ENCODE measurements at regions not wholly inside any gene's neighbourhood (a gene's known extent, or its start where the extent isn't known, plus 50 kb on each side); places are given as distances from the start of the nearest gene placed in this dataset.

DNA sequence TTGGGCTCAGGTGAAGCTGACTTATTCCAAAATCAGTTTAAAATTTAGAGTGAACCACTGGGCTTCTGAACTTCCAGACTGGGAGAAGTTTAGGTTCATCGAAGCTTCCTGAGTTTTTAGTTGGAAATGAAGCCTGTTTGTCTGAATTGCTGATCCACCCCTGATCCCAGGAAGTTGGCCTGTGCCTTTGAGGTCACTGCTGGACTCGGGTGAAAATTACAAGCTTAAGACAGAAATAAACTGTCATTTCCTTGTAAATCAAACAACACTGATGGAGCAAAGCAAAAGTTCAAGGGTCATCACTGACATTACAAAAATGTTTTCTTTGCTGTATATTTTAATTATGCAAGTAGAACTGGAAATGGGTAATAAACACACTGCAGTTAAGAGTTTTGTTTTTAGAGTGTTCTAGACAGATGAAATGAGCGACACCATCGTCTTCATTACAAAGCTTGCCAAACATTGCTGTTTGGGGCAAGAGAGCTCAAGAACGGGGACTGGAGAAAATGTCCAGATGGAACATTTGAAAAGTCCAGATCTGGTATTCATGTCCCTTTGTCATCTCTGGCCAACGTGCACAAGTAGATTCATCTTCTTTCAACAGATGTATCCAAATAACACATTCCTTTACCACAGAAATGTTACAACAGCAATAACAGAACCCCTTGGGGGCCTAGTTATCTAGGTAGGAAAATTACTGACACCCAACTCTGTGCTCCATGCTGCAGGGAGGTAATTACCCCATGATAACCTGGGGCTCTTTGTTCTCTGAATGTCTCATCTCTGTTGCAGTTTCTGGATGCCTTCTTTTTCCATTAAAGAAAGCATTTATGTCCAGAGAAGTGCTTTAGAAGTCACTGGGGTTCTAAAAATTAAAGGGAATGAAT lies 142.4 kb upstream of the ERCC6L2 start:
- no peak overlapping the region for H3K4me3 Mint-ChIP-seq
- ChIA-PET CTCF (no interaction called here), POLR2A (no interaction called here)

DNA sequence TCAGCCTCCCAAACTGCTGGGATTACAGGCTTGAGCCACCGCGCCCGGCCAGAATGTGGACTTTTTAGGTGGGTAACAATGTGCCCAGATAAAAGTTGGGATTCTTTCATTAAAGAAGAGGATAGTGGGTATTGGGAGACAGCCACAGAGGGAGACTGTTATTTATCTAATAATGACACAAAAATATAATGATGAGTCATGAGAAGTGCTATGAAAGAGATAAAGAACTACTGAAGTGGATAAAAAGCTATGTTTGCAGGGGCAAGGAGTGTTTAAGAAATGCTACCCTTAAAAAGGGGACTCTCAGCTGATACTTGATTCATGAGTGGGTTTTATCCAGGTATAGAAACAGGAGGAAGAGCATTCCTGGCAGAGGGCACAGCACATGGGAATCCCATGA lies 143.6 kb upstream of the ERCC6L2 start:
- peaks cover under 1% of the 10 kb centered on the region for H3K4me1 Mint-ChIP-seq
- H3K27ac Mint-ChIP-seq = no peak overlapping the region
- no peak for DNase-seq
- ChIA-PET CTCF (interaction anchor here (0.7 kb wide), 1 partner anchor 527 kb away, joined by 3 read pairs; no protein-coding TSS in a partner anchor), POLR2A (no interaction called here)
- peaks cover 9% of the 10 kb centered on the region for H3K9me3 Mint-ChIP-seq
- H3K4me3 Mint-ChIP-seq = no peak overlapping the region
- peaks cover 39% of the 10 kb centered on the region for H3K27me3 Mint-ChIP-seq
- H3K36me3 Mint-ChIP-seq (ENCODE audit: low read depth) = peaks cover 7% of the 10 kb centered on the region

More for the DNA sequence above, 142.4 kb upstream of the ERCC6L2 start:
- no peak overlapping the region for H3K27ac Mint-ChIP-seq
- peaks cover 7% of the 10 kb centered on the region for H3K36me3 Mint-ChIP-seq (ENCODE audit: low read depth)
- no peak for DNase-seq
- no peaks in the 10 kb centered on the region for H3K4me1 Mint-ChIP-seq
- H3K9me3 Mint-ChIP-seq = peaks cover 4% of the 10 kb centered on the region
- peaks cover 35% of the 10 kb centered on the region for H3K27me3 Mint-ChIP-seq

DNA sequence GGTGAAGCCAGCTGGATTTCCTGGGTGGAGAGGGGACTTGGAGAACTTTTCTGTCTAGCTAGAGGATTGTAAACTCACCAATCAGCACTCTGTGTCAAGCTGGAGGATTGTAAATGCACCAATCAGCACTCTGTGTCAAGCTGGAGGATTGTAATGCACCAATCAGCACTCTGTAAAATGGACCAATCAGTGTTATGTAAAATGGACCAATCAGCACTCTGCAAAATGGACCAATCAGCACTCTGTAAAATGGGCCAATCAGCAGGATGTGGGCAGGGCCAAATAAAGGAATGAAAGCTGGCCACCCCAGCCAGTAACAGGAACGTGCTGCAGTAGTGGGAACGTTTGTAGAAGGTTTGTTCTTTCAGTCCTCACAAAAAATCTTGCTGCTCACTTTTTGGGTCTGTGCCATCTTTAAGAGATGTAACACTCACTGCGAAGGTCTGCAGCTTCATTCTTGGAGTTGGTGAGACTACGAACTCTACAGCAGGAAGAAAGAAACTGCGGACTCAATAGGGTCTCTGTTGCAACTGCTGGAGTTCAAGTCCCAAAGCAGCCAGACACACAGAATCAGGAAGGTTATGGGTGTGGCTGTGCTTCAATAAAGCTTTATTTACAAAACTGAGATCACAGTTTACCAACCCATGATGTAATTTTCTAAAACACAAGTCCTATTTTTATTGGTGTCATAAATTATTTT lies 145.7 kb upstream of the ERCC6L2 start:
- Mint-ChIP-seq H3K27me3 (peaks cover 29% of the 10 kb centered on the region), H3K27ac (no peak overlapping the region), H3K4me1 (peaks cover 14% of the 10 kb centered on the region), H3K36me3 (ENCODE audit: low read depth) (peaks cover 15% of the 10 kb centered on the region), H3K4me3 (no peak overlapping the region), H3K9me3 (peaks cover 19% of the 10 kb centered on the region)
- no peak for DNase-seq
- ChIA-PET POLR2A (no interaction called here), CTCF (interaction anchor here (0.9 to 1.7 kb wide), 2 partner anchors 19 to 56 kb away, joined by 3 read pairs; no protein-coding TSS in a partner anchor)

DNA sequence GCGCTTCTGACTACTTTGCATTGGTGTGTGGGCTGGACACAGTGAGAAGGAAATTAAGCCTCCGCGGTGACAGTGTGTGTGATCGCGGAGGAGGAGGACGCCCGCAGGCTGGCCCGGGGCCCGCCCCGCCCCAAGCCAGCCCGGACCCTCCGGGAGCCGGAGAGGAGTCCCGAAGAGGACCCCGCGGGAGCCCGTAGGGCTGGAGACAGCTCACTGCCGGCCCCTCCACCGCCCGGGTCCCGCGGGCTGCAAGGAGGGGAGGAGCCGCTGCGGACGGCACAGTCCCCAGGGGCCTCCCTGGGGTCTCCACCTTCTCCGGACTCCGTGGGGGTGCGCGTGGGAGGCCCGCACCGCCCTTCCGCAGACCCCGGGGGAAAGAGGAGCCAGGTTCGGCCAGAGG lies 146.4 kb upstream of the ERCC6L2 start:
- ChIA-PET CTCF (interaction anchor here (0.9 to 1.7 kb wide), 2 partner anchors 20 to 57 kb away, joined by 3 read pairs; no protein-coding TSS in a partner anchor), POLR2A (no interaction called here)
- no peak for DNase-seq
- H3K9me3 Mint-ChIP-seq = peaks cover 25% of the 10 kb centered on the region
- H3K36me3 Mint-ChIP-seq (ENCODE audit: low read depth) = peaks cover 18% of the 10 kb centered on the region
- no peak overlapping the region for H3K27ac Mint-ChIP-seq
- H3K27me3 Mint-ChIP-seq = peaks cover 29% of the 10 kb centered on the region
- H3K4me3 Mint-ChIP-seq = no peak overlapping the region
- H3K4me1 Mint-ChIP-seq = peaks cover 22% of the 10 kb centered on the region

DNA sequence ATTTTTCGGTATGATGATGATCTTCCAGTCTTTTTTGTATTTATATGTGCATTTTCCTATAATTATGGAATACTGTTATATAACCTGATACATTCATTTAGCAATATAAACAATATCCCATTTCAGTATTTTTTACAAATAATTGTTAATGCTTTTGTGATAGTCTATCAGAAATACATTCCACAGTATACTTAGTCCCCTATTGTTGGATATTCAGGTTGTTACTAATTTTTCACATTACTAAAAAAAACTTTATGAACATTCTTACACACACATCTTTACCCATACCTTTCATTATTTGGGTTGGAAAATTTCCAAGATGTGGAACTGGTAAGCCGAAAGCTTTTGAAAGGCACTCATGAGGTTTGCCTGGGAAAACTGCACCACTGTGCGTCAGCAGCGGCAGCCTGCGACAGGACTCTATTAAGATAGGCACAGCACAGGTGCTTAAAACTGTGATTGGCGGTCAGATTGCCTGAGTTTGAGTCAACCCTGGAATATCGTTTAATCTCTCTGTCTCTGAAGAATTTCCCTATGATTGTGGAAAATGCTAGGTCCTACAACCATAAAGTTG lies 147.5 kb upstream of the ERCC6L2 start:
- Mint-ChIP-seq H3K4me1 (peaks cover 30% of the 10 kb centered on the region), H3K4me3 (no peak overlapping the region), H3K9me3 (peaks cover 26% of the 10 kb centered on the region), H3K36me3 (ENCODE audit: low read depth) (peaks cover 20% of the 10 kb centered on the region), H3K27me3 (peaks cover 28% of the 10 kb centered on the region), H3K27ac (no peak overlapping the region)
- CTCF ChIA-PET = interaction anchor here (1.0 to 1.4 kb wide), 3 partner anchors 8 to 53 kb away, joined by 3 to 6 read pairs (median 4); no protein-coding TSS in a partner anchor
- POLR2A ChIA-PET = no interaction called here
- no peak for DNase-seq

DNA sequence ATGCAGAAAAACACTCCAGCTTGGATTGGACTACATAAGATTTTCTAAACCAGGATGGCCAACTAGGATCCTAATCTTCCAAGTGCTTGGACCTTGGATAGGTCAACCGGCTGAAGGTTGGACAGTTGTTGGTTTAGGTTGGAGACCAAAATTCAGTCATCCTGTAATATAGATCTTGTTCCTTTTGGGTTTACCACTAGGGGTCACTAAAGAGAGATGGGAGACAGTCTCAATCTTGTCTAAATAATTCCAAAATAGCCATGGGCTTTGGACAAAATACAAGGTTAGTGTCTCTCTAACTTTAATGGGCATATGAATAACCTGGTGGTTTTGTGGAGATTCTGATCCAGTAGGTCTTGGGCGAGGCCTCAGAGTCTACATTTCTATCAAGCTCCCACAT lies 148.7 kb upstream of the ERCC6L2 start:
- POLR2A ChIA-PET = no interaction called here

DNA sequence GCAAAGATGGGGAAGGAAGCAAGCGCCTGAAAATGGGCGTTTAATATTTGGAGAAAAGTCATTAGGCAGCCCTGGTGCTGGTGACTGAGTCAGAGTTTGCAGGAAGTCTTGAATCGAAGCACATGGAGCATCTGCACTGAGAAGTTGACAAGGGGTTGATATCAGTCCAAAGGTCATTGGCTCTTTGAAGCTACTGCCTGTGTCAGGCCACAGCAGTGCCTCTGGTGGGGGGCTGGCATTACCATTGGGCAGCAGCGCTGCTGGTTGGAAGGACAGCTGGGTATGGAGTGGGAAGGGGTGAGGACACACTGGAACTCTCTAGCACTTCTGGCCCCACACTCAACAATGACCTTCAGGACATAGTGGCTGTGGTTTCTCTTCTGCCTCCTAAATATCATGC lies 150.4 kb upstream of the ERCC6L2 start:
- Mint-ChIP-seq H3K36me3 (ENCODE audit: low read depth) (peaks cover 23% of the 10 kb centered on the region), H3K27ac (peak overlapping the region; percentile 71), H3K27me3 (peaks cover 31% of the 10 kb centered on the region), H3K4me1 (peaks cover 33% of the 10 kb centered on the region), H3K4me3 (no peak overlapping the region), H3K9me3 (peaks cover 41% of the 10 kb centered on the region)
- no peak for DNase-seq
- CTCF ChIA-PET = no interaction called here
- POLR2A ChIA-PET = no interaction called here

More for the DNA sequence above, 148.7 kb upstream of the ERCC6L2 start:
- peaks cover 36% of the 10 kb centered on the region for H3K9me3 Mint-ChIP-seq
- peaks cover 33% of the 10 kb centered on the region for H3K4me1 Mint-ChIP-seq
- no peak overlapping the region for H3K27ac Mint-ChIP-seq
- no peak overlapping the region for H3K4me3 Mint-ChIP-seq
- H3K36me3 Mint-ChIP-seq (ENCODE audit: low read depth) = peaks cover 23% of the 10 kb centered on the region
- DNase-seq = no peak
- H3K27me3 Mint-ChIP-seq = peaks cover 29% of the 10 kb centered on the region
- CTCF ChIA-PET = interaction anchor here (0.9 to 1.6 kb wide), 7 partner anchors 10 to 229 kb away, joined by 3 to 6 read pairs (median 4); no protein-coding TSS in a partner anchor

DNA sequence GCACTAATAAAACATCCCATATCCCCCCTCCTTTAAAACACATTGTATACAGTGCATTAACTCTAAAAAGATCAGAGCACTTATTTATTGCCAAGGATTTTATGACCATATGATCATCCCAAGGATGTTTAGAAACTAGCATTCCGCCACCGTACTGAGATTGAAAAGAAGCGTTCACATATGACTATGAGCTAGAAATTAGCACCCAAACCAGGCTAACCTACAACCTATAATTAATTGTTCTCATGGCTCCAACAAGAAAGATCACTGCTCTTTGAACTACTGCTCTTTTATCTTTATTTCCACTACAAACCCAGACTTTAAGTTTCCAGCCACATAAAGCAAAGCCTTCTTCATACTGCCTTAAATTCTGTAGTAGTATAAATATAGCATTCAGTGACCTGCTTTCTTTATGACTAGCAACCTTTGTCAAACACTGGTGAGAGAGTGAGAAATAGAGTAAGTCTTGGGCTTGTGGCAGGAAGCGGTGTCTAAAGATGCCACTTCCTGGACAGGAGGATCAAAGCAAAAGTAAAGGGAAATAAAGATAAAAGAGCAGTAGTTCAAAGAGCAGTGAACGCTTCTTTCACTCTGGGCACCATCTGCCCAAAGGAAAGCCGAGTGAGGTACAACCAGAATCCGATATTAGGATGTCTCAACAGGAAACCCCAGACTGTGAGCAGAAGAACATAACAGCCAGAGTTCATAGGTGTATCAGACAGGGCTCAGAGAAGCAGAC lies 151.1 kb upstream of the ERCC6L2 start:
- Mint-ChIP-seq H3K9me3 (peaks cover 44% of the 10 kb centered on the region), H3K36me3 (ENCODE audit: low read depth) (peaks cover 22% of the 10 kb centered on the region), H3K4me3 (peak overlapping the region; percentile 4), H3K4me1 (peaks cover 33% of the 10 kb centered on the region), H3K27ac (peak overlapping the region; percentile 71), H3K27me3 (peaks cover 31% of the 10 kb centered on the region)
- peak; percentile 84 for DNase-seq
- POLR2A ChIA-PET = no interaction called here
- CTCF ChIA-PET = interaction anchor here (0.5 to 0.6 kb wide), 2 partner anchors 104 to 164 kb away, joined by 3 to 4 read pairs; no protein-coding TSS in a partner anchor

DNA sequence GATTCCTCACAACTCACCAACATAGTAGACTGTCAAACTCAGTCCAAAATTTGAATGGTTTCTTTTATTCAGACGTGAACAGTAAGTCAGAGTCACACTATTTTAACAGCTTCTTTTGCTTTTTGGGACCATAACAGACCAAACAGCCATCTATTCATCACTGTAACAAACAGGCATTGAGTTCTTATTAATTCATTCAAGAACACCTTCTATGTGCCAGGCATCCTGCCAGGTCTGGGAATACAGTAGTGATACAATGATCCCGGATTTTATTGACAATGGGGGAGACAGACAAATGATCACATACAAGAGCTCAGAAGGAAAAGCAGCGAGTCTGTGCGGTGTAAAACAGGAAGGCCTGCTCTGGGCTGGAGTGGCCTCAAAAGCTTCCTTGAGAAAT lies 153.3 kb upstream of the ERCC6L2 start:
- Mint-ChIP-seq H3K36me3 (ENCODE audit: low read depth) (peaks cover 19% of the 10 kb centered on the region), H3K9me3 (peaks cover 54% of the 10 kb centered on the region), H3K4me1 (peaks cover 33% of the 10 kb centered on the region), H3K27ac (no peak overlapping the region), H3K27me3 (peaks cover 29% of the 10 kb centered on the region), H3K4me3 (no peak overlapping the region)
- DNase-seq = no peak
- CTCF ChIA-PET = no interaction called here
- POLR2A ChIA-PET = no interaction called here

DNA sequence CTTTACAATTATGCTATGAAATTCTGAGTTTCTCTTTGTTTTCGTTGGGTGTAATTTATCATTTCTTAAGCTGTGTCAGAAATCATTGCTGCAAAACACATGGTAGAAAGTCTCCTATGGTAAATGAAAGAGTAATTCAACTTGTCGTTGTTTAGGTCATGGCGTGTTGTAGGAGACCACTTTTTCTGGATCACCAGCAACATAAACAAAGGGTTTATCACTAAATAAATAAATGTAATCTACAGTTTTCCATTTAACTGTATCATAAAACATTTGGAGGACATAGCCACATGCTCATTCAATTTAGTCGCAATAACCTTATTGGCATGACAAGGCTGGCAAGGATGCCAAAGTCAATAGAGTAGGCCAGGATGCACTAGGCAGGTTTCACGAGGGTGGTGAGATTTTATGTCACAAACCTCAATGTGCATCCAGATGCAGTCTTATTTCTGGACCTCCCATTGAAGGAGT lies 154.4 kb upstream of the ERCC6L2 start:
- H3K9me3 Mint-ChIP-seq = peaks cover 60% of the 10 kb centered on the region
- peaks cover 31% of the 10 kb centered on the region for H3K4me1 Mint-ChIP-seq
- peaks cover 29% of the 10 kb centered on the region for H3K27me3 Mint-ChIP-seq
- peaks cover 19% of the 10 kb centered on the region for H3K36me3 Mint-ChIP-seq (ENCODE audit: low read depth)
- no peak overlapping the region for H3K4me3 Mint-ChIP-seq
- DNase-seq = no peak
- ChIA-PET CTCF (no interaction called here), POLR2A (no interaction called here)
- H3K27ac Mint-ChIP-seq = no peak overlapping the region

DNA sequence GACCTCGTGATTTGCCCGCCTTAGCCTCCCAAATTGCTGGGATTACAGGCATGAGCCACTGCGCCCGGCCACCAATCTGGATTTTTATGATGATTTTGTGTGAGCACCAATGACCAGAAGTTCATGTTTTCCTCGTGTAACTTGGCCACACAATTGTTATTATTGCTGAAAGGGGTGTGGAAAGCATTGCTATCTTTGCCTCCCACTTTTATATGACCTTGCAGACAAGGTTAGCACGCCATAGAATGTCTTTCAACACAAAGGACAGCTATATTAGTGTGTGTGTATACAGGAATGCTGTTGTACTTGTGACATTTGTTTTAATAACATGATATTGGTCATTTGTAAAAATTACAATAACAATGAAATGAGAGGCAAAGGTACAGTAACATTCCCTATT lies 155.0 kb upstream of the ERCC6L2 start:
- ChIA-PET CTCF (no interaction called here), POLR2A (no interaction called here)
- no peak for DNase-seq
- Mint-ChIP-seq H3K27ac (no peak overlapping the region), H3K4me3 (no peak overlapping the region), H3K36me3 (ENCODE audit: low read depth) (peaks cover 16% of the 10 kb centered on the region), H3K9me3 (peaks cover 62% of the 10 kb centered on the region), H3K27me3 (peaks cover 29% of the 10 kb centered on the region), H3K4me1 (peaks cover 26% of the 10 kb centered on the region)

DNA sequence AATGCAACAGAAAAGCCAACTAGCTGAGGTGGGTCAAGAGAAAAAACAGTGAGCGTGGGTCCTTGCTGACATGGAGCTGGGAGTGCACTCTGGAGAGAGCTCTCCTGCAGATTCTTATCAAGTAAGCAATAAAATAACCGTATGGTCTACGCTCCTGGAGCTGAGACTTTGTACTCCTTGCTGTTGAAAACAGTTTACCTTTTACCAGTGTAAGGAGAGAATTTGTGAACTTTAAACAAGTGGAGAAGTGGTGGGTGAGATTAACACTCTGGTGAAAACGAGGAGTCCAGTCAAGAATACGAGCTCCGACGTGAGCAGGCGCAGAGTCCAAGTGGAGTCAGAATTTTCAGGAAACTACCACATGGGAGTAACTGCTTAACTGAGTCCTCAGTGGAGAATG lies 156.1 kb upstream of the ERCC6L2 start:
- POLR2A ChIA-PET = no interaction called here
- CTCF ChIA-PET = no interaction called here

More for the DNA sequence above, 156.1 kb upstream of the ERCC6L2 start:
- no peak overlapping the region for H3K27ac Mint-ChIP-seq
- no peak for DNase-seq
- H3K4me1 Mint-ChIP-seq = peaks cover 14% of the 10 kb centered on the region
- peaks cover 15% of the 10 kb centered on the region for H3K36me3 Mint-ChIP-seq (ENCODE audit: low read depth)
- H3K27me3 Mint-ChIP-seq = peaks cover 29% of the 10 kb centered on the region
- peaks cover 55% of the 10 kb centered on the region for H3K9me3 Mint-ChIP-seq
- no peak overlapping the region for H3K4me3 Mint-ChIP-seq

Data from activated CD4-positive, alpha-beta T cell treated with anti-CD3 and anti-CD28 coated beads, Interleukin-2, amount 10 ng/mL, durations not matched to agents 7 days and 5 days (primary cell).